ENCODE measurements at regions not wholly inside any gene's neighbourhood (a gene's known extent, or its start where the extent isn't known, plus 50 kb on each side); places are given as distances from the start of the nearest gene placed in this dataset.
"Not testable (repeated sequence)": the region's sequence is repeated elsewhere in the genome, so short reads cannot be mapped to it uniquely, and the experiment has no call there.

DNA sequence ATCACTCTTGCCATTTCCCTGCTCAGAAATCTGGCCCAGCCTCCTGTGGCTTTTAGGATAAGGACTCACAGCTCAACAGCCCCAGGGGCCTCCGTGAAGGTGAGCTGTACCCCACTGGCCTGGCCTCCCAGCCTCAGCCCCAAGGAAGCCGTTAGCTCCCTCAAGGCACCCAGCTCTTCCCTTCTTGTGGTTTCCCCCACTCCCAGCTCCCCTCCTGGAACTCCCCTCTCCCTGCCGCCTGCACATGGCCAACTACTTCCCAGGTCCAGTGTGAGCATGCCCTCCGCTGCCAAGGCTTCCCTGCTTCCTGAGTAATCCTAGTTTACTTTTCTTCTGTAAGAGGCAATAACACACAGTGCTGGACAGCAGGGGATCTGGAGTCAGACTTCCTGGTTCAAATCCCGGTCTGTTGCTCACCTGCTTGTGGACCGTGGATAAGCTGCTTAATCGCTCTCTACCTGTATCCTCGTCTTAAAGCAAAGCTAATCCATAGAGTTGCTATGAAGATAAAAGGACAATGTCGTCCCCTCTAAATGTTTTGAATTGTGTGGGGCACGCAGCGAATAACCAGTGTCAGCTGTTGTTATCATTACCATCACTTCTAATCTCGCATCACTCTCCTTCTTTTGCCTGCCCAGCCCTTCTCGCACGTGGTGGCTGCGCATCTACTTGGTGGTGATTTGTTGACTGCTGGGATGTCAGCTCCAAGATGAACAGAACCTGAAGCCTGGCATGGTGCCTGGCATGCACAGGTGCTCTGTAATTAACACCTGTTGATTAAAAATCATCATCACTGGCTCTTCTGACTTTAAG, 86.6 kb downstream of the C5orf15 start:
- DNase-seq = no peak

DNA sequence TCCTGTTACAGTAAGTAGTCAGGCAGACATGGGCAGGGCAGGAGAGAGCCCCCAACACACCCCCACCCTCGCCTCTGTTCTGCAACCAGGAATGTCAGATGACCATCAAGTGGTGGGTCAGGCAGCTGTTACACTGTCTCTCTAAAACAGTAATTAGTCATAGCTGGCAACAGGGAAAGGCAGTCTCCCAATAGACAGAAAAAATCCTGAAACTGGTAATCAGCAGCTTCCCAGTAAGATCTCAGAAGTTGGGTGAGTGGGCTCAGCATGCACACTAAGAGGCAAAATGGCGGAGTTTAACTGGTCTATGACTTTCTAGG, 90.2 kb downstream of the C5orf15 start:
- no peak for DNase-seq

DNA sequence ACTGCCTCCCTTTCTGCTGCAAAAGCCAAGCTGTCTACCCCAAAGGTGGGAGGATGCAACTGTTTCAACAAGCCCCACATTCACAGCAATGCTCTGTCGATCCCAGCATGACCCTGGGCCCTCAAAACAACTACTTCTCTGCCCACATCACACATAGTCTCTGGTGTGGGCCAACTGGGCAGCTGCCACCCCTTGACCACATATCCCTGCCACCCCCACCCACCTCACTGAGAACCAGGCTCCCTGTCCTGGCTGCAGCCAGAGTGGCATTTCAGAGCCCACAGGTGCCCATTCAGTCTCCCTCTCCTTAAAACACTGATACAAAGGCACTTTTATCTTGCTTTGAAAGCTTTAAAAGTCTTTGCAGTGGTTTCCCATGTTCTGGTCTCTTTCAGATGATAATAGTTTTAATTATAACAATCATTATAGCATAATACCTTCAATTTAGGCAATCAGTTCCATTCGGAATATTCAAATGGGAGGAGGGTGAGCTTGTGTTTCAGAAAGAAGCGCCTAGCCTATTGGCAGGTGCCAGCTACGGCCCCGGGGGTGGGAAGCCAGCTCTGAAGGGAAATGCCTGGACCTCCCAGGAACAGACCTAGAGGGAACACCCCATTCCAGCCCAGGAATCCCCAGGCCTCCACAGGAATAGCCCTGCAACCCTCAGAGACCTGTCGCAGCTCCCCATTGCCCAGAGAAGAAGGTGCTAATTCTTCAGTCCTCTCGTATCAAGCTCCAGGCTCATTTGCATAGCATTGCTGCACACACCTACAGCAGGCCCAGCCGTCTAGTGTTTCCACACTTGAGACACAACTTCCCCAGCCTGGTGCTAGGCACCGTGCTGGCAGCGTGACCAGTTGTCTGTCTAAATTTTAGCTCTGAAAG, 90.8 kb downstream of the C5orf15 start:
- no peak for DNase-seq

DNA sequence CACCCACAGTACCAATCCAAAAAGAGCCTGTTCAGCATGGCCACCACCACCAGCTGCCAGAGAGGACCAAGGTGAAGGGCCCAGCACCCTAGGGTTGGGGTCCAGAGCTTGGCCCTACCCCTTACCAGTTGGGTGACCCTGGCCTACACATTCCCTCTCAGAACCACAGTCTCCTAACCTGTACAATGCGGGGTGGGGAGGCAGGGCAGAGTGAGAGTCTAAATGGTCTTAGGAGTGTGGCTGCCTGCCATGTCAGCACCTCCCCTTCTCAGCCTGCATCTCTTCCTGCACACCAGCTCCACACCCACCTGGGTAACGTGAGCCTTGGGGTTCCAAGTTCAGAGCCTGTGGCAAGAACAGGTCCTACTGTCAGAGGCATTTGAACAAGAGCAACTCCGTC, 92.2 kb downstream of the C5orf15 start:
- DNase-seq = no peak

DNA sequence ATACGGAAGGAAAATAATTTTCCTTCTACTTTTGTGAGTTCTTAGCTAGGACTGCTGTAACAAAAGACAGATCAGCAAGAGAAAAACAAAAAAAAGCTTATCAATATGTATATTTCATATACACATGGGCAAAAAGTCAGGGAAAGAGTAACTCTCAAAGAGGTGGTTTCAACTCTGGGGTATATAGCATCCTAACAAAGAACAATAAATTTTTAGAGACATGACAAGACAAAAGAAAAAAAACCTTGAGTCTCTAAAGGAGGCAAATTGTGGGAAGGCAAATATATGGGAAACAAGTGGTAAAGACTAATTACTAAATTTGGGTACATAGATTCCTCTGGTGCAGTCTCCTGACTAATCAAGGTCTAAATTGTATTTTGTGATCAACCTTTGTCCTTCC, 93.2 kb downstream of the C5orf15 start:
- no peak for DNase-seq

DNA sequence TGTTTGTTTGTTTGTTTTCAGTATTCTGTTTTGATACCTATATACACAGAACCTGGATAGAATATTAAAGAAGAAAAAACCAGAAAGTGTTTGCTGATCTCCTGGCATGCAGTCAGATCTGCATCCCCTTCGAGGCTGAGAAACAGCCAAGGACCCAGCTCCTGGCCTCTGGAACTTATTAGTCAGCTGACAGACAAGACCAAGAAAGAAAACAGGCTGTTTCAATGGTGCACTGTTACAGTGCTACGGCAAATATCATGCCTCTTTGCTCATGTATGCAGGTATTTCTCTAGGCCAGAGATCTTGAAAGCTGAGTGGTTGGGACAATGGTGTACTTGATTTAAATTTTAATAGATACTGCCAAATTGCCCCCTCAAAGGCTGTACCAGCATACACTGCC, 95.0 kb downstream of the C5orf15 start:
- DNase-seq = no peak

DNA sequence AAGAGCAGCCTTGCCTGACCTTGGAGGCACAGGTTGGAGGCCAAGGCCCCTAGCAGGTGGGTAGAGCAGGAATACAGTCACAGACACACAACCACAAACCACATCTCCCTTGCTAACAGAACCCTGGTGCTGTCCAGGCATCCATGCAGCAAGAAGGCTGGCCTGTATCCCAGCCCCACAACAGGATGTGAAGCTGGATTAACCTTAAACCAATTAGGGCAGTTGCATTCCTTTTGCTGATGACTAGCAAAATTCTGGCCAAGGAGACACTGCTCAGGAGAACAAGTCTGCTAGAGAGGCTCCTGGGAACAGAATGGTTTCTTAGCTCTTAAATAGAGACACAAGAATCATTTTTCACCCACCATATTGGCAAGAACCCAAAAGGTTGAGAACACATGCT, 97.8 kb downstream of the C5orf15 start:
- DNase-seq = no peak

DNA sequence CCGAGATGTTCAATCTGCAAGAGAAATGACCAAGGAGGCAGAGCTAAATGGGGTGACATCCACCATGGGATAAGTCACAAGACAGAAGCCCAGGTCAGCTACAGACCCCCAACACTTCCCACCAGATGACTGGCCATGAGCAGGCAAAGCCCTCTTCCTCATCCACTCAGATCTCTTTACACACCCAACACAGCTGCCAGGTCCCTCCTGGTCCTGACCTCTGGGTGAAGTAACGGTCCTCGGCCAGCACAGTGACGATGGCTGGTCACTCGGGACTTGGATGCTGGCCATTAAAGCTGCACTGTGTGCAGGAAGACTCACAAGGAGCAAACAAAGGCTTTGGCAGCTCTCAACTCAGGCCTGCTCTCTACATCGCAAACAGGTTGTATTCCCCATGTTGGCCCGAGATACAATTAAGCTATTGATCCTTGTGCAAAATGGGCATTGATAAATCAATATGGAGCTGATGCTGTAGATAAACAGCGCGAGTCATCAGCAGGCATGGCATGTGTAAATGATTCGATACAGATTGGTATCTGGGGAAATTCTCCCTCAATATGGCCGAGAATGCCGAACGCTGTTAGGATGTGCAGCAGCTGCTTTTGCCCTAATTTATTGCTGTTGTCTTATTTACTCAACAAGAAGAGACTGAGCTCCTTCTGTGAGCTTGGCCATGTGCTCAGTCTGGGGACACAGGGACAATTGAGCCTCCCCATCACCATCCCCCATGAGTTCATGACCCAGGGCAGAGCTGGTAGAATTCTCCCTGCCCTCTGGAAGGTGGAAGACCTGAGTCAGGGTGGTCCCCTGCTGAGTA, 98.7 kb downstream of the C5orf15 start:
- no peak for DNase-seq

DNA sequence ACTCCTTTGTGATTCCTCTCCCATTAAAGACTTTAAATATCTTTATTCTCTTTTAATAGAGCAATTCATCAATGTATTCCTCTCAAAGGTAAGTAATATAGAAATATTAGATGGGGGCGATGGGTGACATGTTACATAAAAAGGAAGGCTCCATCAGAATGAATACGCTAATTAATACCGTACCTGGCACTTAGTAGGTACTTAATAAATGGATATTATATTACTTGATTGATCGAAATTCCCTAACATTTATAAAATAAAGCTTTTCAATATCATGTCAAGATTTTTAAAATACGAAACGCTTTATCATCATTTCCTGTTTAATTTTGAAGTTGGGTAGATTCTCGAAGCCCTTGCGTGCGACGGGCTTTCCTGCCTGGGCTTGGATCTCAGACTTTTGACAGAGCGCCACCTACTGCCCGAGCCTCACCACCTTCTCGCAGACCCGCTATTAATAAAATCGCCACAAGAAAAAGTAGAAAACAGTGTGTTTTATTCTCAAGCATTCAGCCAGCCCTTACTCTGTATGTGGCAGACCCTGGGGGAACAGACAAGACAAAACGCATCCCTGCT, 99.4 kb downstream of the C5orf15 start:
- no peak for DNase-seq

DNA sequence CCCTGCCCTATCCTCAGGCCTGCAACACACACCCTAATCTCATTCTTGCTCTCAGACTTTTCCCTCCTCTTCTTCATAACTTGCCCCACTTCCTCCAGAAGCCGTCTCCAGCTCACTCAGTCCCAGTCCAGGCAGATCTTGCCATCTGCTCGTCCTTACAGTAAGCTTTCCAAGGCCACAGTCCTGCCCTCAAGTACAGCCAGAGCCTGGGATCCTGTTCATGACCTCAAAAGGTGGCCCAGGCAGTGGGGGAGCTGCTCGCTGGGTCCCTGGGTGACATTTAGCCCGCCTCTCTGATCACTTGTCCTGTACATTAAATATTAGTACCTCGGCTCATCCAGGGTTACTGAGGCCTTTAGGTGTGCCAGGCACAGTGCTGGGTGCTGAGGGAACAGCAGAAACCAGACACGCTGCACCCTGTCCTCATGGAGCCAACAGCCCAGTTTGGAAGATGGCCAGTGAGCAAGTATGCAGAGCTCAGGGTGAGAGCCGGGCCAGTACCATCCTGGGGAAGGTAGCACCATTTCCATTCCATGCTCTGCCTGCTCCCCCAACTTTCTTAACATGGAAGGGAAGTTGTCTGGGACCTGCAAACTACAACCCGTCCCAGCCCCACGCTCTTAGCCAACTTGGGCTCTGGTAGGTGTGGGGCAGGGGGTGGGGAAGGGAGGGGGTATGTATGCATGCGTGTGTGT, 100.4 kb downstream of the C5orf15 start:
- DNase-seq = no peak

DNA sequence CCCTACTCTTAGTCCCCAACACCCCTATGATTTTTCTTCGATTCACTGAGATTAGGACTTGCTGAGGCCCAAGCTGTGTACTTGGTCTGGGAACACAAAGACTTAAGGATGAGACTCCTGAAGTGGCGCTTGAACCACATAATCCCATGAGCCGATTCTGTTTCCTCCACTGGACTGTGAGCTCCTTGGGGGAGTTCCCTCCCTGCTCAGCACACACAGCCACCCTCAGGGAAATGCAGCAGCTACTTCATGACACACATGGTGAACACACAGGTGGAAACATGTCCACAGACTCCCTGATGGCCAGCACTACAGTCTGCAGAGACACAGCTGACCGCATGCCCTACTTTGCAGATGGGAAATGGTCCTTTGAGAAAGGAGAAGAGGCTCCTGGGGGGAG, 101.1 kb downstream of the C5orf15 start:
- DNase-seq = no peak

DNA sequence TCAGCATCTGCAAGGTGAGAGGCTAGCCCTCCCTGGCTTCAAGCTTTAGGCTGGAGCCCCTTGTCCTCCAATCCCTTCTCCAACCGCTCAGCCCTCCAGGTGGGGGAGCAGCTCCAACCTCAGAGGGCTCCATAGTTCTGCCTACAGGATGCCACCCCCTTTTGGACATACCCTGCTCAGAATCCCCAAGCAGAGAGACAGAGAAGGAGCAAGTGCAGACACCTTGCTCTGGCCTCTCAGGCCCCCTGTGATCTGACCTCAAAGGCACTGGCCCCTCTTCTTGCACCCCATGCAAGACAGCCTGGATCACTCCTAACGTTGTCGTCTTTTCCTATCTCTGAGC, 101.6 kb downstream of the C5orf15 start:
- DNase-seq = no peak

DNA sequence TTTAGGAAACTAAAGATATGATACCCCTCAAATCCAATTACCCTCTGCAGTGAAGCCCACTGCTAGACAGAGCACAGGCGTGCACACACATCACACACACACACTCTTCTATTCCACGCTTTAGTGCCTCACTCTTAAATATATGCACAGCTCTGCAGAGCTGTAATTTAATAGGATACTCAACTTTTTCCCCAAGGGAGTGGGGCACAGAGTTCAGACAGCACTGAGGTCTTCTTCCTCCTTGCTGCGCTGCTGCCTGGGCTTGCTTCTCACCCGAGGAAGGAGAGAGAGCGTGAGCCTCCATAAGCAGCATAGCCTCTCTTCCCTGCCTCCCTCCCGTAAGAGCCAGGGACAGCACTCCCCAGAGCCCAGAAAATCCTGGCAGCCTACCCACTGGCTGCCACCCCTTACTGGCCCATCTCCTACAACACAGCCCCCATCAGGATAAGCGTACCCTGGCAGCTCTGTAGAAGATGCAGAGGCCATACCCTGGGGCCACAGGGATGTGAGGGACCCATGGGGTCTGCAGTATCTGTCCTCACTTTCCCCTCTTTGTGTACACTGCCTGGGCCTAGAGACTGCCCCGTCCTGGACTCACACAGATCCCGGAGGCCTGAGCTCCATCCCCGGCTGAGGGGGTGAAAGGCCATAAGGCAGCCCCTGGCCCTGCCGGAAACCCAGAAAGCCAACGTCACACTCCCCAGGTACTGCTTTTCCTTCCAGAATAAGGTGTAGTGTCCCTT, 102.1 kb downstream of the C5orf15 start:
- DNase-seq = no peak

DNA sequence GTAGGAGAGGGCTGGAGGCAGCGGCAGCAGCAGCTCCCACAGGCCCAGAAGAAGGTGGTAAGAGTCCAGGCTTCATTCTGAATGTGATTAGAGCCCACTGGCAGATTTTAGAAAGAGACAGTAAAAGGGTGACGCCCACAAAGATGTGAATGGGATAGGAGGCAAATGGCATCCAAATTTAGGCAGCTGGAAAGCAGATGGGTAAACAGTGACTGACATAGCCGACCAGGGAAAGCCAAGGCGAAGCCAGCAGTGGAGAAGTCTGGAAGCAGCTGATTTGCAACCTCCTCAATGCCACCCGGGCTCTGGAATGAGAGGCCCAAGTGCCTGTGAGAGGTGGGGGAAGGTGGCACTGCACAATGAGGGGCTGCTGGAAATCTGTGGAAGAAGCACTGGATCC, 103.3 kb downstream of the C5orf15 start:
- no peak for DNase-seq

DNA sequence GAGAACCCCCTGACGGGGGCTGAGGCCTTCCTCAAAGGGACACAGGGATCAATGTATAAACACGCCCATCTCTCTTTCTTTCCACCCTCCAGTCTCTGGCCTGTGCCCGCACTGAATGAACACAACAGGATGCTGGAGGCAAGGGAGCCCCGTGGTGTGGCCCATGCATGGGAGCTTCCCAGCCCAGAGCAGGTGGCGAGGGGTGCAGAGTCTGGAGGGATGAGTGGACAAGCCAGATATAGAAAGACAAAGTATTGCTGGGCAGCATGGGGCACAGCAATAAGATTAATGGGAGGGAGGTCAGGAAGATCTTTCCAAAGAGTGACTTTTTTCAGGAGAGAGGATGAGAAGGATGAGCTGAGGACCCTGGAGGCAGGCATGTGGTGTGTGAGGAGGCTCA, 103.7 kb downstream of the C5orf15 start:
- no peak for DNase-seq

DNA sequence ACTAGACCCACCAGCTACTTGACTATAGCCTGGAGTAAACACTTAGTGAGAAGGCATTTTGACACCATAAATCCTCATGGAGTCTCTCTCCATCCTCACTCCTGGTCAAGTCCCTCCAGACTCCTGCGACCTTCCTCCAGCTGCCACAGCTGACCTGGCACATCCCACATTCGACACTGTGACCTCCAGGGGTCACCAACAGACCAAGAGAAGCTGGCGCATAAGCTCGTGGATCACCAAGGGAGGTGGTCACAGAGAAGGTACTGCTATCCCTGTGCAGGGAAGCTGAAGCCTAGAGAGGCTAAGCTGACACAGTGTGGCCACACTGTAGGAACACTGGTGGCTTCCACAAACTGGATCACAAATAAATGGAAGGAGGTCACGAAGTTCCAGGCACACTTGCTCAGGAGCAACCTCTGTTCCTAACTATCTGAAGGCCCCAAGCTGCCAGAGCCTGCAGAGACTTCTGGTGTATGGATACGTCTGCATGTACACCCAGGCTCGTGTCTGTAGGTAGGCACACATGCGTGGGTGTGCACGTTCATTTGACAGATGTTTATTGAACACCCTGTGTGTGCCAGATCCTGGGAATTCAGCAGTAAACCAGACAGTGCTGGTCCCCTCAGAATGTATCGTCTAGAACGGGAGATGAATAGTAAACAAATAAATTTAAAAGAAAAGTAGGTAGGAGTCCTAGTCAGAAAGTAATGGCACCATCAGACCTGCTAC, 104.4 kb downstream of the C5orf15 start:
- DNase-seq = no peak

DNA sequence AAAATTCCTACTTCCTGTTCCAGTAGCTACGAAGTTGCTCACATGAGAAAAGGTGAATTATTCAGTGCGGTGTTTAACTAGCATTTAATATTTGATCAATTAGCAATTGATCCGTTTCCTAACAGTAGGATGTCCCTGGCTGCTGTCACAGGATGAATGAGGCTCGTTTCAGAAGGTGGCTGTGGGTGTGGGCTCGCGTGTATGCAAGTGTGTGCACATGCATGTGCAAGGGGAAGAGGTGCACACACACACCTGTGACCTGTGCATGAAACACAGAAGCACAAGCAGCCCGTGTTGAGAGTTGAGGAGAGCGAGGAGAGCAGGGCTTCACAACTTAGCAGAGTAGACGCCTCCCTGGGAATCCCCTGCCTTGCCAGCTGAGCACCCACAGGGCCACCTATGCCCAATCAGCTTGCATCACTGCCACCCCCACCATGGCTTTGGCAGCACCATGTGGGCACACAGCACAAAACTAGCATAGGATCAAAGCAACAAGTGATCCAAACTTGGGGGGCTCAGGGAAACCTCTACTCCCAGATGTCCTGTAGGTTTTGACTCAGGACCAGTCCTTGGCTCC, 107.2 kb downstream of the C5orf15 start:
- no peak for DNase-seq

DNA sequence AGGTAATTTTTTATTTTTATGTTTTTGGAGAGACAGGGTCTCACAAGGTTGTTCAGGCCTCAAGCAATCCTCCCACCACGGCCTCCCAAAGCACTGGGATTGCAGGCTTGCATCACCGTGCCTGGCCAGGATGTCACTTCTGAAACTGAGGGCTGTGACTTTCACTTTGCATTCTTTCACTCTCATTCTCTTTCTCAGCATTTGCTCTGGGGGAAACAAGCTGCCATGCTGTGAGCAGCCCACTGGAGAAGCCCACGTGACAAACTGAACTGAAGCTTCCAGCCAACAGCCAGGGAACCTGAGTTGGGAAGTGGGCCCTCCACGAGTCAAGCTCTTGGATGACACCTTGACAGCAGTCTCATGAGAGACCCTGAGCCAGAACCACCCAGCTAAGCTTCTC, 109.4 kb downstream of the C5orf15 start:
- DNase-seq = no peak

DNA sequence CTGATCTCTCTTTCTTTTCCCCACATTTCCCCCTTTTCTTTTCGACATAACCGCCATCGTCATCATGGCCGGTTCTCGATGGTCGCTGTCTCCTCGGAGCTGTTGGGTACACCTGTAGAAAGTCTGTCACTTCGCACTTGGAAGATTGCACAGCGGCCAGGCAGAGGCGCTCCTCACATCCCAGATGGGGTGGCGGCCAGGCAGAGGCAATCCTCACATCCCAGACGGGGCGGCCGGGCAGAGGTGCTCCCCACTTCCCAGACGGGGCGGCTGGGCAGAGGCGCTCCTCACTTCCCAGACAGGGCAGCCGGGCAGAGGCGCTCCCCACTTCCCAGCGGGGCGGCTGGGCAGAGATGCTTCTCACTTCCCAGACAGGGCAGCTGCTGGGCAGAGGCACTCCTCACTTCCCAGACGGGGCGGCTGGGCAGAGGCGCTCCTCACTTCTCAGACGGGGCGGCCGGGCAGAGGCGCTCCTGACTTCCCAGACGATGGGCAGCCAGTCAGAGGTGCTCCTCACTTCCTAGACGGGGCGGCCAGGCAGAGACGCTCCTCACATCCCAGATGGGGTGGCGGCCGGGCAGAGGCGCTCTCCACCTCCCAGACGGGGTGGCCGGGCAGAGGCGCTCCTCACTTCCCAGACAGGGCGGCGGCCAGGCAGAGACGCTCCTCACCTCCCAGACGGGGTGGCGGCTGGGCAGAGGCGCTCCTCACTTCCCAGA, 110.7 kb downstream of the C5orf15 start:
- not testable (repeated sequence) for DNase-seq

DNA sequence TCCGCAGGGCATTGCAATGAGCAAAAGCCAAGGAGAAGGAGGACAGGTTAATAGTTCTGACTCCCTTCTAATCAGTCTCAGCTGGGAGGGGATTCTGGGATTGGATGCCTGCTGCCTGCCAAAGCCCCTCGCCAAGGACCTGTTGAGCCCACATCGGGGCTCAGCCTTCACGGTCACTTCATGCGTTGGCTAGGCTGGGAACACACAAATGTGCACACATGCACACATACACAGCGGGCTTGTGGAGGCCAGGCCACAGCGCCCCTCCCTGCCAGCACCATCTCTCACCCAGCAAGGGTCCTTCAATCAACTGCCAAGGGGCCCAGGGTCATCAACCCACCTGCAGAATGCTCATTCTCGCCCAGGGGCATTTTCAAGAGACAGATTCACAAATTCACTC, 113.9 kb downstream of the C5orf15 start:
- no peak for DNase-seq
